GM12891 (cell line): ENCODE measurements at regions not wholly inside any gene's neighbourhood (a gene's known extent, or its start where the extent isn't known, plus 50 kb on each side); places are given as distances from the start of the nearest gene placed in this dataset.

Experiments used
- PAX5 ChIP-seq: IDR thresholded peaks from 2 replicates; pipeline ENCODE4 v1.6.1; 2011; ENCODE audit warnings: low read length, moderate library complexity, mild to moderate bottlenecking; ENCODE audit not compliant: insufficient read depth, severe bottlenecking
- POLR2A ChIP-seq: IDR thresholded peaks from 2 replicates; pipeline ENCODE4 v1.6.1; 2011; ENCODE audit warnings: low read depth, low read length, control low read depth
- POLR2AphosphoS5 ChIP-seq: IDR thresholded peaks from 2 replicates; pipeline ENCODE4 v1.6.1; 2011; ENCODE audit warnings: low read depth, low read length, control low read depth
- TAF1 ChIP-seq: IDR thresholded peaks from 2 replicates; pipeline ENCODE4 v1.6.1; 2011; ENCODE audit warnings: low read depth, low read length, control low read depth

- no peak for TF ChIP-seq POLR2A
- TF ChIP-seq POLR2AphosphoS5, result no peak
- TF ChIP-seq TAF1, result no peak
- TF ChIP-seq PAX5, result no peak
These were observed 163.1 kb downstream of the TTC8 start for GRCh38 chr14:88987516-88987915.
